ENCODE measurements at regions not wholly inside any gene's neighbourhood (a gene's known extent, or its start where the extent isn't known, plus 50 kb on each side); places are given as distances from the start of the nearest gene placed in this dataset.
"Not testable (repeated sequence)": the region's sequence is repeated elsewhere in the genome, so short reads cannot be mapped to it uniquely, and the experiment has no call there.

- DNase-seq, result no peak
Measured at GRCh38 chr2:184032983-184033382, 565.3 kb upstream of the ZNF804A start.

GRCh38 chr2:184037273-184037672, 561.1 kb upstream of the ZNF804A start:
- no peak for DNase-seq

- DNase-seq, result no peak
Measured at GRCh38 chr2:184039493-184039892, 558.8 kb upstream of the ZNF804A start.

GRCh38 chr2:184040230-184040629, 558.1 kb upstream of the ZNF804A start:
- no peak for DNase-seq

- DNase-seq, result no peak
Measured at GRCh38 chr2:184041077-184041476, 557.3 kb upstream of the ZNF804A start.

GRCh38 chr2:184041777-184042176, 556.6 kb upstream of the ZNF804A start:
- no peak for DNase-seq

- no peak for DNase-seq
Measured at GRCh38 chr2:184047536-184047935, 550.8 kb upstream of the ZNF804A start.

- DNase-seq, result no peak
Measured at GRCh38 chr2:184049566-184049965, 548.8 kb upstream of the ZNF804A start.

- DNase-seq, result no peak
Measured at GRCh38 chr2:184053326-184053725, 545.0 kb upstream of the ZNF804A start.

- DNase-seq, result not testable (repeated sequence)
Measured at GRCh38 chr2:184054419-184054818, 543.9 kb upstream of the ZNF804A start.

GRCh38 chr2:184057910-184058309, 540.4 kb upstream of the ZNF804A start:
- no peak for DNase-seq

GRCh38 chr2:184060268-184060667, 538.1 kb upstream of the ZNF804A start:
- DNase-seq, result not testable (repeated sequence)

GRCh38 chr2:184067502-184067901, 530.8 kb upstream of the ZNF804A start:
- DNase-seq, result no peak

GRCh38 chr2:184072470-184072869, 525.9 kb upstream of the ZNF804A start:
- no peak for DNase-seq

- no peak for DNase-seq
Measured at GRCh38 chr2:184078496-184078895, 519.8 kb upstream of the ZNF804A start.

GRCh38 chr2:184091456-184091855, 506.9 kb upstream of the ZNF804A start:
- DNase-seq, result no peak

GRCh38 chr2:184113696-184114403, 484.5 kb upstream of the ZNF804A start:
- no peak for DNase-seq

- no peak for DNase-seq
Measured at GRCh38 chr2:184114439-184114838, 483.9 kb upstream of the ZNF804A start.

- DNase-seq, result no peak
Measured at GRCh38 chr2:184119989-184120800, 478.1 kb upstream of the ZNF804A start.

- DNase-seq, result no peak
Measured at GRCh38 chr2:184125867-184126266, 472.5 kb upstream of the ZNF804A start.

- no peak for DNase-seq
Measured at GRCh38 chr2:184129073-184129472, 469.3 kb upstream of the ZNF804A start.

GRCh38 chr2:184137955-184138354, 460.4 kb upstream of the ZNF804A start:
- DNase-seq, result no peak

GRCh38 chr2:184141866-184142265, 456.5 kb upstream of the ZNF804A start:
- no peak for DNase-seq

- no peak for DNase-seq
Measured at GRCh38 chr2:184154438-184154837, 443.9 kb upstream of the ZNF804A start.
